Osteoblast (primary cell): ENCODE measurements at regions not wholly inside any gene's neighbourhood (a gene's known extent, or its start where the extent isn't known, plus 50 kb on each side); places are given as distances from the start of the nearest gene placed in this dataset.

Experiments used
- DNase-seq: peaks from one replicate; pipeline ENCODE4 v3.0.0; 2011; ENCODE audit warnings: low spot score, mixed read lengths; ENCODE audit not compliant: insufficient read length; ENCODE audit errors: missing footprints
- H2AFZ ChIP-seq: 2 replicates; pipeline ENCODE4 v1.6.0; 2011; ENCODE audit warnings: mild to moderate bottlenecking, low read length
- H3K27ac ChIP-seq: 2 replicates; pipeline ENCODE4 v1.5.1; 2011; ENCODE audit warnings: mild to moderate bottlenecking, low read depth, low read length, moderate library complexity
- H3K27me3 ChIP-seq: 2 replicates; pipeline ENCODE4 v1.6.0; 2012; ENCODE audit warnings: mild to moderate bottlenecking, control low read depth, inconsistent platforms, low read length, moderate library complexity; ENCODE audit not compliant: insufficient read depth
- H3K36me3 ChIP-seq: 2 replicates; pipeline ENCODE4 v1.5.1; 2011; ENCODE audit warnings: mild to moderate bottlenecking, low read length, control low read depth, moderate library complexity; ENCODE audit not compliant: insufficient read depth
- H3K4me1 ChIP-seq: 2 replicates; pipeline ENCODE4 v1.5.1; 2011; ENCODE audit warnings: mild to moderate bottlenecking, low read length, control low read depth, moderate library complexity; ENCODE audit not compliant: insufficient read depth
- H3K4me2 ChIP-seq: 2 replicates; pipeline ENCODE4 v1.6.0; 2011; ENCODE audit warnings: mild to moderate bottlenecking, low read length; ENCODE audit not compliant: insufficient read depth
- H3K4me3 ChIP-seq: fragments of 200-600 bp; sonication (generic); 3 replicates; pipeline ENCODE4 v1.5.1; 2012; ENCODE audit warnings: mild to moderate bottlenecking, low read length, inconsistent platforms; ENCODE audit not compliant: insufficient read depth
- H3K79me2 ChIP-seq: 2 replicates; pipeline ENCODE4 v1.6.0; 2012; ENCODE audit warnings: mild to moderate bottlenecking, low read length, control low read depth, inconsistent platforms; ENCODE audit not compliant: insufficient read depth
- H3K9me3 ChIP-seq: 2 replicates; pipeline ENCODE4 v1.5.1; 2011; ENCODE audit warnings: low read depth, low read length, control low read depth
- H4K20me1 ChIP-seq: 2 replicates; pipeline ENCODE4 v1.6.0; 2012; ENCODE audit warnings: mild to moderate bottlenecking, low read length, control low read depth; ENCODE audit not compliant: insufficient read depth
- TF ChIP-seq, protein P1 (sequence below): IDR thresholded peaks from 2 replicates; pipeline ENCODE4 v1.5.1; 2011; ENCODE audit warnings: mild to moderate bottlenecking, low read depth, low read length, moderate library complexity; ENCODE audit errors: extremely low read depth

DNA sequence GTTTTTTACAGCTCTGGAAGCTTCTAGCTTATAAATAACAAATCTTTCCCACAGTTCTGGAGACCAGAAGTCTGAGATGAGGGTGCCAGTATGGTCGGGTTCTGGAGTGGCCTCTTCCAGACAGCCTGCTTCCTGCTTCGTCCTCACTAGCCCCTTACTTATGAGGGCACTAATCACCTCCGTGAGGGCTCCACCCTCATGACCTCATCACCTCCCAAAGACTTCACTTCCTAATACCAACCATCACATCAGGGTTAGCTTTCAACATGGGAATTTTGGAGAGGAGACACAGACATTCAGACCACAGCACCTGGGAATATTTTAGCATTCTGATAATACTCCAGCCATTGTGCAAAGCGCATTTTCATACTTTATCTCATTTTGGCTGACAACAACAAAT lies 223.7 kb upstream of the IRF2BP2 start:
- TF ChIP-seq, protein P1, sequence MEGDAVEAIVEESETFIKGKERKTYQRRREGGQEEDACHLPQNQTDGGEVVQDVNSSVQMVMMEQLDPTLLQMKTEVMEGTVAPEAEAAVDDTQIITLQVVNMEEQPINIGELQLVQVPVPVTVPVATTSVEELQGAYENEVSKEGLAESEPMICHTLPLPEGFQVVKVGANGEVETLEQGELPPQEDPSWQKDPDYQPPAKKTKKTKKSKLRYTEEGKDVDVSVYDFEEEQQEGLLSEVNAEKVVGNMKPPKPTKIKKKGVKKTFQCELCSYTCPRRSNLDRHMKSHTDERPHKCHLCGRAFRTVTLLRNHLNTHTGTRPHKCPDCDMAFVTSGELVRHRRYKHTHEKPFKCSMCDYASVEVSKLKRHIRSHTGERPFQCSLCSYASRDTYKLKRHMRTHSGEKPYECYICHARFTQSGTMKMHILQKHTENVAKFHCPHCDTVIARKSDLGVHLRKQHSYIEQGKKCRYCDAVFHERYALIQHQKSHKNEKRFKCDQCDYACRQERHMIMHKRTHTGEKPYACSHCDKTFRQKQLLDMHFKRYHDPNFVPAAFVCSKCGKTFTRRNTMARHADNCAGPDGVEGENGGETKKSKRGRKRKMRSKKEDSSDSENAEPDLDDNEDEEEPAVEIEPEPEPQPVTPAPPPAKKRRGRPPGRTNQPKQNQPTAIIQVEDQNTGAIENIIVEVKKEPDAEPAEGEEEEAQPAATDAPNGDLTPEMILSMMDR: no peak
- no peaks in the 10 kb centered on the region for H3K27me3 ChIP-seq

DNA sequence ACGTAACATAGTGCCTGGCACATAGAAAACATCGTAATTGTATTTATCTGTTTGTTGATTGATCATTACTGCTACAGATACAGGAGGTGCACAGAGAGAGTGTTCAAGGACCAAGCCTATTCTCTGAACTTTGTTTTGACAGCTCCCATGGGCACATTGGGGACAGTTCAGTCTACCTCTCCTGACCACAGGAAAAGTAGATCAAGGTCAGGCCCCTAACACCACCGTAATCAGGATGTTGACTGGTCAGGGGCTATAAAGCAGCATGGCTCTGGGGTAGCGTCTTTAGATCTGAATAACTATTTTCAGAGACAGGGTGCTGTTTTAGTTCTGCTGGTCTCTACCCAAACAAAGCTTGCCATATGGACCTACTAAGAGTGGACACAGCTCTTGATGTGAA lies 223.1 kb upstream of the IRF2BP2 start:
- H2AFZ ChIP-seq: no peak overlapping the region
- no peak overlapping the region for H3K4me3 ChIP-seq
- H3K79me2 ChIP-seq: no peaks in the 10 kb centered on the region
- H3K27ac ChIP-seq: no peak overlapping the region
- no peaks in the 10 kb centered on the region for H3K27me3 ChIP-seq
- no peak overlapping the region for H3K4me2 ChIP-seq
- H3K36me3 ChIP-seq: no peaks in the 10 kb centered on the region
- no peaks in the 10 kb centered on the region for H3K4me1 ChIP-seq
- TF ChIP-seq, protein P1: no peak
- no peaks in the 10 kb centered on the region for H3K9me3 ChIP-seq
- DNase-seq: peak; percentile 6
- H4K20me1 ChIP-seq: no peaks in the 10 kb centered on the region

More for the DNA sequence above, 223.7 kb upstream of the IRF2BP2 start:
- Histone ChIP-seq H3K4me3 (no peak overlapping the region), H3K27ac (no peak overlapping the region), H3K79me2 (no peaks in the 10 kb centered on the region), H4K20me1 (no peaks in the 10 kb centered on the region), H2AFZ (no peak overlapping the region), H3K36me3 (no peaks in the 10 kb centered on the region), H3K9me3 (no peaks in the 10 kb centered on the region), H3K4me2 (no peak overlapping the region), H3K4me1 (no peaks in the 10 kb centered on the region)
- DNase-seq: no peak

DNA sequence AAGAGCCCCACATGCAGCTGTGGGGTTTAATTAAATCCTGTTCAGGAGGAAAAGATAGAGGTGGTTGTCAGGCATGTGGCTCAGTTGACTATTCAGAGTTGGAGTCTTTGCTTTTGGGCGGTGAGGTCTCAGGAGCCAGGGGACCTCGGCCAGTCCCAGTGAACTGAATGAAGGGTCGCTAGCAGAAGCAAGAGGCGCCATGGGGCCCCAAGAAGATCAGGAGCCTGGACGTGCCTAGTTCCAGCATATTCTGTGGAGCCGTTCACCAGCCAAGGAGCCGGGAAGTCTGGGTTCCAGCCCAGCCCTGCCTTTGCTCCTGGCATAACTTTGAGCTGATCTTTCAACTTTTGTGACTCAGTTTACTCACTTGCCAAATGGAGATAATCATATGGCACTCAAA lies 217.7 kb upstream of the IRF2BP2 start:
- Histone ChIP-seq H3K4me2 (no peak overlapping the region), H4K20me1 (no peaks in the 10 kb centered on the region), H3K4me1 (no peaks in the 10 kb centered on the region), H3K79me2 (no peaks in the 10 kb centered on the region), H3K9me3 (no peaks in the 10 kb centered on the region), H3K36me3 (no peaks in the 10 kb centered on the region), H2AFZ (no peak overlapping the region), H3K27me3 (no peaks in the 10 kb centered on the region), H3K27ac (no peak overlapping the region), H3K4me3 (no peak overlapping the region)
- DNase-seq: no peak
- TF ChIP-seq, protein P1: no peak

DNA sequence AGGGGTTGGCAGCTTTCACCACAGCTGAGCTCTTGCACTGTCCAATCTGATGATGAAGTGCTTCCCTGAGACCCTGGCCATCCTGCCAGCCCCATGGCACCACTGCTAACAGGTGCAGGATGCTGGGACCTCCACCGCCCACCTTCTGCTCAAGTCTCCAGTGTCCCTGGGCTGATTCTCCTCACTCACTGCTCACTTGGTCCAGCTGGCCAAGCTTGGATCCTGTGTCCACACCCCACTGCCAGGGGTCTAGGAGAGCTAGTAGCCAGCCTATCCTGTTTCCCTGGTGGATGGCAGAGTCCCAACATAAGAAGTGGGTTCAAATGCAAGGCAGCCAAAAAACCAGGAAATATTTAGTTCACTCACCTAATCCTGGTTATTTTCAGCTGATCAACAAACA lies 217.2 kb upstream of the IRF2BP2 start:
- Histone ChIP-seq H3K4me2 (no peak overlapping the region), H3K4me3 (no peak overlapping the region), H3K4me1 (no peaks in the 10 kb centered on the region), H3K27ac (no peak overlapping the region), H3K9me3 (no peaks in the 10 kb centered on the region), H3K27me3 (no peaks in the 10 kb centered on the region), H3K36me3 (no peaks in the 10 kb centered on the region), H2AFZ (no peak overlapping the region), H4K20me1 (no peaks in the 10 kb centered on the region), H3K79me2 (no peaks in the 10 kb centered on the region)
- no peak for DNase-seq
- TF ChIP-seq, protein P1: no peak
